Breast epithelium (tissue), 4 donors: ENCODE measurements at regions not wholly inside any gene's neighbourhood (a gene's known extent, or its start where the extent isn't known, plus 50 kb on each side); places are given as distances from the start of the nearest gene placed in this dataset.

Source experiments
- DNase-seq, 2 donors: peaks; one replicate each; pipeline ENCODE4 v3.0.0-alpha.2; 2019; ENCODE audit warnings: low spot score in 2 of 2
- H3K27ac ChIP-seq, 2 donors: fragments of 200-600 bp; sonication (generic) in 1 of 2; one replicate each; pipeline ENCODE4 v1.5.1; 2016 to 2019; ENCODE audit warnings: mild to moderate bottlenecking in 1 of 2
- H3K27me3 ChIP-seq, 2 donors: fragments of 200-600 bp; sonication (generic) in 1 of 2; one replicate each; pipeline versions ENCODE4 v1.5.1 to v1.6.0; 2017 to 2019; ENCODE audit warnings: control low read depth in 1 of 2, mild to moderate bottlenecking in 1 of 2
- H3K36me3 ChIP-seq: fragments of 200-600 bp; one replicate; pipeline ENCODE4 v1.5.1; 2019
- H3K4me1 ChIP-seq, 2 donors: fragments of 200-600 bp; sonication (generic); one replicate each; pipeline ENCODE4 v1.5.1; 2016 to 2019; ENCODE audit warnings: control low read depth in 1 of 2
- H3K4me3 ChIP-seq, 3 donors: fragments of 200-600 bp; sonication (generic); 1 replicate in 2 of 3; 2 replicates in 1 of 3; pipeline ENCODE4 v1.5.1; 2016 to 2019; ENCODE audit warnings: mild to moderate bottlenecking in 3 of 3, moderate library complexity in 2 of 3
- H3K9me3 ChIP-seq, 2 donors: fragments of 200-600 bp; sonication (generic) in 1 of 2; one replicate each; pipeline ENCODE4 v1.5.1; 2016 to 2019; ENCODE audit warnings: control low read depth in 1 of 2
- POLR2A ChIP-seq: fragments of 450-650 bp; IDR thresholded peaks from one replicate; pipeline ENCODE4 v1.6.1; 2016; ENCODE audit warnings: antibody characterized with exemption, mild to moderate bottlenecking, moderate library complexity
- POLR2AphosphoS5 ChIP-seq, 3 donors: sonication (generic); formaldehyde crosslinking; IDR thresholded peaks; one replicate each; pipeline ENCODE4 v1.6.1; 2017; ENCODE audit warnings: antibody characterized with exemption in 3 of 3
- intact Hi-C: fragments of 100-400 bp; cut with DNase I; formaldehyde crosslinking; loops from one replicate; pipeline ENCODE4 v1.15.1; 2023; ENCODE audit warnings: low total_unique reads
- TF ChIP-seq, protein P1 (sequence below), 3 donors: fragments of 450-650 bp; IDR thresholded peaks; one replicate each; pipeline ENCODE4 v1.5.1; 2016 to 2017; ENCODE audit warnings: antibody characterized with exemption in 3 of 3, mild to moderate bottlenecking in 3 of 3, moderate library complexity in 3 of 3

DNA sequence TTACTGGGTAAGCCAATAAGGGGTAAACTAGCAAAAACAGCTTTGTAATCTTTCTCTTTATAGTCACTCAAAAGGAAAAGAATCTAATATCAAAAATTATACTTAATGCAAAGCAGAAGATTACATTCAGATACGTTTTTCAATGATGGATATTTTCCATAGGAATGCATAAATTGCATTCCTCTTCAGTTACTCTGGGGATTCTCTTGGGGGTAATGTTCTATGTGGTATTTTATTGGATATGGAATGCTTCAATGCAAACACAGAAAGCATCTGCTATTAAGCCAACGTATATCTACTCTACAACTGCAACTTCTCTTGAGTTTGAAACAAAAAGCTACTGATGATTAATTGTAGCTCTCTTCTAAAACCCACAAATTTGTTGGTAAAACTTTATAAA lies 106.0 kb downstream of the SLC41A2 start:
- no peak for DNase-seq
- no peak for TF ChIP-seq POLR2A
- no peak for TF ChIP-seq POLR2AphosphoS5 (IDR thresholded peaks at IDR 0.05)
- TF ChIP-seq, protein P1, sequence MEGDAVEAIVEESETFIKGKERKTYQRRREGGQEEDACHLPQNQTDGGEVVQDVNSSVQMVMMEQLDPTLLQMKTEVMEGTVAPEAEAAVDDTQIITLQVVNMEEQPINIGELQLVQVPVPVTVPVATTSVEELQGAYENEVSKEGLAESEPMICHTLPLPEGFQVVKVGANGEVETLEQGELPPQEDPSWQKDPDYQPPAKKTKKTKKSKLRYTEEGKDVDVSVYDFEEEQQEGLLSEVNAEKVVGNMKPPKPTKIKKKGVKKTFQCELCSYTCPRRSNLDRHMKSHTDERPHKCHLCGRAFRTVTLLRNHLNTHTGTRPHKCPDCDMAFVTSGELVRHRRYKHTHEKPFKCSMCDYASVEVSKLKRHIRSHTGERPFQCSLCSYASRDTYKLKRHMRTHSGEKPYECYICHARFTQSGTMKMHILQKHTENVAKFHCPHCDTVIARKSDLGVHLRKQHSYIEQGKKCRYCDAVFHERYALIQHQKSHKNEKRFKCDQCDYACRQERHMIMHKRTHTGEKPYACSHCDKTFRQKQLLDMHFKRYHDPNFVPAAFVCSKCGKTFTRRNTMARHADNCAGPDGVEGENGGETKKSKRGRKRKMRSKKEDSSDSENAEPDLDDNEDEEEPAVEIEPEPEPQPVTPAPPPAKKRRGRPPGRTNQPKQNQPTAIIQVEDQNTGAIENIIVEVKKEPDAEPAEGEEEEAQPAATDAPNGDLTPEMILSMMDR (IDR thresholded peaks at IDR 0.05): no peak
- H3K4me1 ChIP-seq: no peaks in the 10 kb centered on the region
- H3K36me3 ChIP-seq: no peaks in the 10 kb centered on the region
- intact Hi-C loops: no loop called here
- no peak overlapping the region for H3K4me3 ChIP-seq
- no peak overlapping the region for H3K27ac ChIP-seq
- no peaks in the 10 kb centered on the region for H3K9me3 ChIP-seq
- H3K27me3 ChIP-seq: no peaks in the 10 kb centered on the region

DNA sequence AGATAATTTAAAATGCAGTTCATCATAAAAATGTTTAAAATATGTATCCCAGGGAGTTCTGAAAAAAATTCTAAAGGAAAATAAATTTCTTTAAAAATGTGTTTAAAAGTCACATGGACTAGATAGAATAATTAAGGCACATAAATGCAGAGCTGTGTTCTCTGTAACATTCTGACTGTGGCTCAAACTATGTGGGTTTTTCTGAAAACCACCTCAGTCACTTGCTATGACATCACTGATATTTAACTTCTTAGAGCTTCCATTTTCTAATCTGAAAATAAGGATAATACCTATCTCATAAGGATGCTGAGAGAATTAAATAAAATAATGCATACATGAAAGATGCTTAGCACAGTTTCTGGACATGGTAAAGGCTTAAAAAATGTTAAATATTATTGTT lies 107.3 kb downstream of the SLC41A2 start:
- TF ChIP-seq, protein P1 (IDR thresholded peaks at IDR 0.05): no peak
- TF ChIP-seq POLR2AphosphoS5 (IDR thresholded peaks at IDR 0.05): no peak
- TF ChIP-seq POLR2A: no peak
- Histone ChIP-seq H3K4me1 (no peaks in the 10 kb centered on the region), H3K36me3 (no peaks in the 10 kb centered on the region), H3K4me3 (no peak overlapping the region), H3K27ac (no peak overlapping the region), H3K9me3 (no peaks in the 10 kb centered on the region), H3K27me3 (no peaks in the 10 kb centered on the region)
- intact Hi-C loops: no loop called here
- no peak for DNase-seq

DNA sequence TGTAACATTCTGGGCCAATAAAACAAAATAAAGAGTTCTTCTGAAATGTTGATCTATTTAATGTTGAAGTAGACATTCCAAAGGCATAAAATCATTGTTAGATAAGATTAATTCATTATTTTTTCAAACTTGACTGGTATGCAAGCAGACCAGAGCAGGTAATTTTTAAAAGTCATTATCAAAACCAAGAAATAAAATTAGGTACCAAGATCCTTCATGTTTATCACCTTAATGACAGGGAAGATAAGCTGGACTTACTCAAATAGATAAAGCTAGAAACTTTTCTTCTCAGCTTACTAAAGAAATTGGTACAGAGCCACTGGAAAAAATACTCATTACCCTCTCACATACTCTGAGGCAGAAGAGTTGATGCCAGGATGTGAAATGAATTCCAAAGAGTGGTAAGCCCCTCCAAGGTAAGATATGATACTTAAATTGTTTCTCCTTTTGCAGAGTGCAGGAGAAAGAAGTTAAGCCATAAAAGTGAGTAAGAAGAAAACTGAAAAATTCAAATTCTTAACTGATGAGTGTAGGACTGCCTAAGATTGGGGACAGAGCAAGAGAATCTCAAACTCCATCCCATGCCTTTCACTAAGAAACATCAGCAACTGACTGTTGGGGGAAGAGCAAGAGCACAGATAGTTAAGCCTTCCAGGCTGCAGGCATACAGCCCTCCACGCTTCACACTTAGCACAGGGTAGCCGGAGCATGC lies 111.9 kb downstream of the SLC41A2 start:
- intact Hi-C loops: no loop called here
- H3K4me1 ChIP-seq: no peaks in the 10 kb centered on the region
- no peaks in the 10 kb centered on the region for H3K27me3 ChIP-seq

DNA sequence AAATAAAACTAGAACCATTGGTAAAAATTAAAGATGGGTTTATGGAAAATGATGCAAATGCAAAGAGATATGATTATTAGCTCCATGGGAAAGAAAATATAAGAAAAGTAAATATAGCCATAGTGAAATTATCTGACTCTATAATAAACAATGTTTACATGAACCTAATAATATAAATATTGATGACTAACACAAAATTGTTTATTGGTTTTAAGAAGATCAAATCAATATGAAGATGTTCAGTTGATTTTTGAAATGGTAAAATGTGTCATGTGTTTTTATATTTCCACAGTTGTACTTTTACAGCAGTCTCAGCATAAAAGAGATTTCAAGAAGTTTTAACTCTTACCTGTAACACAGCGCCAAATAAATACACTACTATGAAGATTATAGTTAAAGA lies 114.0 kb downstream of the SLC41A2 start:
- Histone ChIP-seq H3K4me3 (no peak overlapping the region), H3K9me3 (no peaks in the 10 kb centered on the region), H3K36me3 (no peaks in the 10 kb centered on the region), H3K27ac (no peak overlapping the region), H3K27me3 (no peaks in the 10 kb centered on the region), H3K4me1 (no peaks in the 10 kb centered on the region)
- DNase-seq: no peak
- intact Hi-C loops: no loop called here
- TF ChIP-seq, protein P1 (IDR thresholded peaks at IDR 0.05): no peak
- no peak for TF ChIP-seq POLR2A
- no peak for TF ChIP-seq POLR2AphosphoS5 (IDR thresholded peaks at IDR 0.05)

More for the DNA sequence above, 111.9 kb downstream of the SLC41A2 start:
- Histone ChIP-seq H3K36me3 (no peaks in the 10 kb centered on the region), H3K9me3 (no peaks in the 10 kb centered on the region), H3K27ac (no peak overlapping the region), H3K4me3 (no peak overlapping the region)
- no peak for DNase-seq
- TF ChIP-seq POLR2AphosphoS5 (IDR thresholded peaks at IDR 0.05) (no peak), POLR2A (no peak)
- TF ChIP-seq, protein P1 (IDR thresholded peaks at IDR 0.05): no peak

DNA sequence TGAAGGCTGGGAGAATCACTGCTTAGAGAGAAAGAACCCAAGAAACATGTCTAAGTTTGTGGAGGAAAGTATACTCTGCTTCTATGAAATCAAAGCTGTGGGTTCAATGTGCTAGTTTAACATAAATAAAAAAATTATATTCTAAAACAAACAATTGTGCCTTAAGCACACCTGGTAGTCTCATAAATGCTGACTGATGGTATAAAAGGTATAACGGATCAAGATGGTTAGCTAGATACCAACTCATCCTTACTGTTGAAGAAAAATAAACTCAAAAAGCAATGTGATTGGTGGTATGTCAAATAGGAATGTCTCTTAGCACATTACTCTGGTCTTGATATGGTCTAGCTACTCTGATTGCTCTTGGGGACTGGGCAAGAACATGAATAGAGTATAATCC lies 117.8 kb downstream of the SLC41A2 start:
- H3K27me3 ChIP-seq: no peaks in the 10 kb centered on the region
- no peaks in the 10 kb centered on the region for H3K4me1 ChIP-seq
- H3K36me3 ChIP-seq: no peaks in the 10 kb centered on the region
- H3K4me3 ChIP-seq: no peak overlapping the region
- DNase-seq: no peak
- TF ChIP-seq POLR2AphosphoS5 (IDR thresholded peaks at IDR 0.05) (no peak), POLR2A (no peak)
- TF ChIP-seq, protein P1 (IDR thresholded peaks at IDR 0.05): no peak
- intact Hi-C loops: no loop called here
- H3K9me3 ChIP-seq: no peaks in the 10 kb centered on the region
- H3K27ac ChIP-seq: no peak overlapping the region
